ENCODE measurements at regions not wholly inside any gene's neighbourhood (a gene's known extent, or its start where the extent isn't known, plus 50 kb on each side); places are given as distances from the start of the nearest gene placed in this dataset.
"Not testable (repeated sequence)": the region's sequence is repeated elsewhere in the genome, so short reads cannot be mapped to it uniquely, and the experiment has no call there.

DNA sequence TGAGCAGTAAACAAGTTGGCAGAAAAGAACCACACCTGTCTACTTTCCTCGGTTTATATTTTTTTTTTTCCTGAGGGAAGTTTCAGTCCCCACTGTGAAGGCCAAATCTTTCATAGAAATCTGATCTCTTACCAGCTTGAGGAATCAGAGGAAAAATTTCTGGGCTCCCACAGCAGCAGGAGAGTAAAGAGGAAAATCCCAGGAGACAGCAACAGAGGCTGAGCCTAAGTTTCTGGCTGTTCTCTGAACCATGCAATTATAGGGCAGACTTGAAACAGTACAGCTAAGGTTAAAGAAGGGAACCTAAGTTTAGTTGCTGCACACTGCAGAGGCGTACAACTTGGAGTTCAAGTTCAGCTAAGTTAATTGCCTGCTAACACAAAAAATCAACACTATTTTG is 1090.9 kb upstream of the INTU start:
- Mint-ChIP-seq H3K9me3 (no peaks in the 10 kb centered on the region), H3K4me3 (no peak overlapping the region), H3K27ac (no peak overlapping the region), H3K4me1 (no peaks in the 10 kb centered on the region), H3K36me3 (ENCODE audit: low read depth) (no peaks in the 10 kb centered on the region), H3K27me3 (no peaks in the 10 kb centered on the region)
- DNase-seq = no peak
- intact Hi-C loops (cut with micrococcal nuclease) = no loop called here

DNA sequence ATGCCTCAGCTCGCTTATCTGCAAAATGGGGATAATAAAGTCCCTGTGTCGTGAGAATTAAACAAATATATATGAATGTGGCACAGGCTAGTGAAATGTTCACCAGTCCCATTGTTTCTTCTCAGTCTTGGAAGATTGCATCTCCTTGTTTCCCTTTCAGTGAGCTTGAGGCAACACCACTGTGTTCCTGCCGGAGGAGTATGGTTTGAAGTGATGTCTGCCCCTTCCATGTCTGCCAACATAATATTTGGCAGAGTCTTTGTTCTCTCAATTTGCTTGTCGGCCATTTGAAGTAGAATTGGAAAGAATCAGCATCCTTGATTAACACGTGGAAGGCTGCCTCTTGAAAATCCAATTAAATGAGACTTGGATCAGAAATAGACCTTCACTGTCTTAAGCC is 1088.5 kb upstream of the INTU start:
- no peaks in the 10 kb centered on the region for H3K4me1 Mint-ChIP-seq
- intact Hi-C loops (cut with micrococcal nuclease) = no loop called here
- H3K27ac Mint-ChIP-seq = no peak overlapping the region
- no peak overlapping the region for H3K4me3 Mint-ChIP-seq
- H3K9me3 Mint-ChIP-seq = no peaks in the 10 kb centered on the region
- DNase-seq = no peak
- H3K36me3 Mint-ChIP-seq (ENCODE audit: low read depth) = no peaks in the 10 kb centered on the region
- no peaks in the 10 kb centered on the region for H3K27me3 Mint-ChIP-seq

DNA sequence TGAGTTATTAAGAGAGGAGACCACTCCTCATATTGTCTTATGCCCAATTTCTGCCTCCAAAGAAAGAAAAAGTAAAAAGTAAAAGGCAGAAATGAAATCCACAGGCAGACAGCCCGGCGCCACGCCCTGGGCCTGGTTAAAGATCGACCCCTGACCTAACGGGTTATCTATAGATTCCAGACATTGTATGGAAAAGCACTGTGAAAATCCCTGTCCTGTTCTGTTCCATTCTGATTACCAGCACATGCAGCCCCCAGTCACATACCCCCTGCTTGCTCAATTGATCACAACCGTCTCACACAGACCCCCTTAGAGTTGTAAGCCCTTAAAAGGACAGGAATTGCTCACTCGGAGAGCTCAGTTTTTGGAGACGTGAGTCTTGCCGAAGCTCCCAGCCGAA is 1086.6 kb upstream of the INTU start:
- H3K4me1 Mint-ChIP-seq; H3K4me3 Mint-ChIP-seq; H3K27me3 Mint-ChIP-seq; H3K36me3 Mint-ChIP-seq (ENCODE audit: low read depth); H3K27ac Mint-ChIP-seq; H3K9me3 Mint-ChIP-seq; intact Hi-C loops (cut with micrococcal nuclease); DNase-seq: not testable (repeated sequence)

DNA sequence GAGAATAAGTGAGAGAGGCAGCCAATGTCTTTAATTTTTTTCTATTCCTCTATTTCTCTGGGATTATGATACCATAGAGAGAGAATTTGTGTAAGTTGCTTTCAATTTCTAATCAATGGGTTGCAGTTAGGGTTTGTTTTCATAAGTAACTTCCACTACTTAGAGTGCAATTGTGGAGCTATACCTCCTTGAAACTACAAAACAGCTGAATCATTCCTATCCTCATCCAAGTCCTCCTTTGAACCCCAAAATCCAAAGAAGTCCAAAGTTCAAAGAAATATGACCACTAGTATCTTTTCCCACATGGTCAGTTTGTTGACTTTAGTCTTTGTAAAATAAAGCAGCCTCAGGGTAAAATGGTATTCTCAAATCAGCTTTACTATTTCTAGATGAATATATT is 1085.4 kb upstream of the INTU start:
- Mint-ChIP-seq H3K27me3 (no peaks in the 10 kb centered on the region), H3K9me3 (no peaks in the 10 kb centered on the region), H3K27ac (no peak overlapping the region), H3K4me1 (no peaks in the 10 kb centered on the region), H3K36me3 (ENCODE audit: low read depth) (no peaks in the 10 kb centered on the region), H3K4me3 (no peak overlapping the region)
- intact Hi-C loops (cut with micrococcal nuclease) = no loop called here
- no peak for DNase-seq

DNA sequence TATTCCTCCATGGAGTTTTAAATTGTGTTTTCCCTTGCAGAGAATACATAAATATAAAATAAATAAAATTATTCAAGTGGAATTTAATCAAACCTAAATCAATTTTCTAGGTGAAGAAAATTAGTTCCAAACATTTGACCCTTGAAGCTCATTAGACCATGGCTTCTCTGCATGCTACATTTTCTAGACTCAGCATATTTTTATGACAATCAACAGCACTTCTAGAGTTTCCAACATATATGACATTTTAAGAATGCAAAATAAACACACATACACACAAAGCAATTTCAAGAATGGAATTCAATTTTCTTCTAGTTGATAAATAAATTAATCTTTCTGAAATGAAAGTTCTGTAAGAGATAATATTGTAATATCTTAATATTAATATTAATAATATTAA is 1083.9 kb upstream of the INTU start:
- DNase-seq = no peak
- intact Hi-C loops (cut with micrococcal nuclease) = no loop called here
- H3K4me1 Mint-ChIP-seq = no peaks in the 10 kb centered on the region
- no peaks in the 10 kb centered on the region for H3K9me3 Mint-ChIP-seq
- H3K27ac Mint-ChIP-seq = no peak overlapping the region
- no peaks in the 10 kb centered on the region for H3K36me3 Mint-ChIP-seq (ENCODE audit: low read depth)
- H3K4me3 Mint-ChIP-seq = no peak overlapping the region
- no peaks in the 10 kb centered on the region for H3K27me3 Mint-ChIP-seq

DNA sequence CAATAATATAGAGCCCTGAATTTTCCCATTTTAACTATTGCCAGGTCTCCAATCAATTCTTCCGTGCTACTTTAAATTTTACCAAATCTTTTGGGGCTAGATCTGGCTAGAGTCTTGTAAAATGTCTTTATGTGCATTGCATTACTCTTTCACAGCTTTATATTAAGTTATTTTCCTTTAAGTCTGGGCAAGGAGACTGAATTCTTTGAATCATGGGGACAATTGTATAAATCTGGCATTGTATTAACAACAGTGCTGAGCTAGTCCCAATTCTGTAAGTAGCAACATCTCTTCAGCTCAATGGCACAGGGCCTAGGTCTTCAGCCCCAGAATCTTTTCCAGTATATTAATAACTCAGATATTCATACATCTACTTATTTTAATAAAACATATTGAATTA is 1080.4 kb upstream of the INTU start:
- no peak overlapping the region for H3K27ac Mint-ChIP-seq
- no peak overlapping the region for H3K4me3 Mint-ChIP-seq
- no peaks in the 10 kb centered on the region for H3K4me1 Mint-ChIP-seq
- H3K27me3 Mint-ChIP-seq = no peaks in the 10 kb centered on the region
- intact Hi-C loops (cut with micrococcal nuclease) = no loop called here
- no peaks in the 10 kb centered on the region for H3K36me3 Mint-ChIP-seq (ENCODE audit: low read depth)
- DNase-seq = no peak
- peaks cover 10% of the 10 kb centered on the region for H3K9me3 Mint-ChIP-seq

DNA sequence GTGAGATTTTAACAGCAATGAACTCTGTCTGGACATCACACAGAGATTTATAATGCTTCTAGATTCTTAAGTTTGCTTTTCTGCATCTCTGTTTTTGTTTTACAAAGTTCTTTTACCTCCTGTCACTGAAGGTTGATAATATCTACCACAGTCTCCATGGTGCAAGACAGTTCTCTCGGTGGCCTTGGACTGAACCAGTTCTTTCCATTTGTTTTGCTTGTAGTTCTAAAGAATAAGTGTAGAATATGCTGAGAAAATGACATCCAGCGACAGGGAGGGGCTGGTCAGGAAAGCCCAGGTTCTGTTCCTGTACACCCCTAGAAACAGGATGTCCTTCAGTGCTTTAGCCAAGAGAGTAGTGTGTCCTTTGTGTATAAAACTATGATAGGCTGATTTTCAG is 1079.5 kb upstream of the INTU start:
- Mint-ChIP-seq H3K4me3 (no peak overlapping the region), H3K27me3 (no peaks in the 10 kb centered on the region), H3K36me3 (ENCODE audit: low read depth) (no peaks in the 10 kb centered on the region), H3K9me3 (peaks cover 10% of the 10 kb centered on the region), H3K27ac (no peak overlapping the region), H3K4me1 (no peaks in the 10 kb centered on the region)
- intact Hi-C loops (cut with micrococcal nuclease) = no loop called here
- no peak for DNase-seq

DNA sequence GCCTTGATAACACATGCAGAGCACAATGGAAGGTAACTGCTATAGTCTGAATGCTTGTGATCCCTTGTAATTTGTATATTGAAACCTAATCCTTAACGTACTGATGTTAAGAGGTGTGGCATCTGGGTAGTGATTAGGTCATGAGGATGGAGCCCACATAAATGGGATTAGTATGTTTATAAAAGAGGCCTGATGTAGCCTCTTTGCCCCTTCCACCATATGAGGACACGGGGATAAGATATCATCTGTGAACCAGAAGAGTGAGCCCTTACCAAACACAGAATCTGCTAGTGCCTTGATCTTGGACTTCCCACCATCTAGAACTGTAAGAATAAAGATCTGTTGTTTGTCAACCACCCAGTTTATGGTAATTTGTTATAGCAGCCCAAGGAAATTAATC is 1074.2 kb upstream of the INTU start:
- H3K4me3 Mint-ChIP-seq = no peak overlapping the region
- no peaks in the 10 kb centered on the region for H3K4me1 Mint-ChIP-seq
- H3K27ac Mint-ChIP-seq = no peak overlapping the region
- intact Hi-C loops (cut with micrococcal nuclease) = no loop called here
- H3K9me3 Mint-ChIP-seq = peaks cover 14% of the 10 kb centered on the region
- H3K36me3 Mint-ChIP-seq (ENCODE audit: low read depth) = no peaks in the 10 kb centered on the region
- H3K27me3 Mint-ChIP-seq = no peaks in the 10 kb centered on the region
- no peak for DNase-seq

DNA sequence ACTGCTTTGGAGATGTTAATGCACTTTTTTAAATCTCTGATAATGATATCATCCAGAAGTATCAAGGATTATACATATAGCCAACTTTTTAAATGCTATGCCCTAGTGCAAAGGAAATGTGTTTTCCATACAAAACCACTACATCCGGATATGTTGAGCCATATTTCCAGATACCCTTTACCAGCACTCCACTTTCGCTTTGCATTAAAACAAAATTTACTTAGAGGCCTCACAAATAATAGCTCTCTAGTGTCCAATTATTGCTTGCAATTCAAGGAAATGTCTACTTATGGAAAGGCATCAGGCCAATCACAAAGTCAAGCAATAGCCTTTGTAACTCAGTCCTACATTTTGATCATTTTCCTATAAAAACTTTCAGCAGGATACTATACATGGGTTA is 1072.8 kb upstream of the INTU start:
- Mint-ChIP-seq H3K4me1 (no peaks in the 10 kb centered on the region), H3K27me3 (no peaks in the 10 kb centered on the region), H3K27ac (no peak overlapping the region), H3K9me3 (peaks cover 8% of the 10 kb centered on the region), H3K36me3 (ENCODE audit: low read depth) (no peaks in the 10 kb centered on the region), H3K4me3 (no peak overlapping the region)
- intact Hi-C loops (cut with micrococcal nuclease) = no loop called here
- no peak for DNase-seq

DNA sequence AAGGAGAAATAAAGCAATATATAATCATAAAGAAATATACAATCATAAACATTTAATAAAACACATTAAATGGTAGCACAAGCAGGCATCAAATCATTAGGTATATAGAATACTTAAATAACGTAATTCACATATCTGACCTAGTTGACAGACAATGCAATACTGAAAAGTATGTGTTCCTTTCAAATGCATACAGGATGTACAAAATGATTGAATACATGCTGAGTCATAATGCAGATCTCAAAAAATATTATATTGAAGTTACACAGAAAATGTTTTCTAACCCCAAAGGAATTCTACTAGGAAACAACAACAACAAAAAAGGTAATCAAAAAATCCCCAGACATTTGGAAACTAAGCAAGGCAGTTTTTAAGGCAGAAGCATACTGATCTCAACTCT is 1072.0 kb upstream of the INTU start:
- Mint-ChIP-seq H3K36me3 (ENCODE audit: low read depth) (no peaks in the 10 kb centered on the region), H3K4me3 (no peak overlapping the region), H3K27me3 (no peaks in the 10 kb centered on the region), H3K27ac (no peak overlapping the region), H3K9me3 (peaks cover 5% of the 10 kb centered on the region), H3K4me1 (no peaks in the 10 kb centered on the region)
- DNase-seq = no peak
- intact Hi-C loops (cut with micrococcal nuclease) = no loop called here

DNA sequence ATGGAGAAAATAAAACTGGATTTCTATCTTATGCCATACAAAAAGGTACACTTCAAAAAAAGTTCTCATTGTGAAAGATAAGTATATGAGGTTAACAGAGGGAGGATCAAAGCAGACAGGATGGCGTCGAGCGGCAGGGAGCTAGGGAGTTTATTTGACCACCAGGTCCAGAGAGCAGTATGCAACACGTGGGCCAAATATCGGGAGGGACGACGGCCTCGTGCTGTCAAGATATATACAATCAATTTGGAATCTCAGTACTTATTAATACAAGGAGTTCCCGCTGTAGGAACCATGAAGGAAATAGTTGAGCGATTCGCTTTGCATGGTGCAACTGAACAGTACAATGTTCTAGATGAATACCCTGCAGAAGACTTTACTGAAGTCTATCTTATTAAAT is 1069.4 kb upstream of the INTU start:
- H3K27me3 Mint-ChIP-seq = no peaks in the 10 kb centered on the region
- no peak overlapping the region for H3K4me3 Mint-ChIP-seq
- no peak for DNase-seq
- no peak overlapping the region for H3K27ac Mint-ChIP-seq
- intact Hi-C loops (cut with micrococcal nuclease) = no loop called here
- H3K36me3 Mint-ChIP-seq (ENCODE audit: low read depth) = no peaks in the 10 kb centered on the region
- peaks cover 4% of the 10 kb centered on the region for H3K9me3 Mint-ChIP-seq
- no peaks in the 10 kb centered on the region for H3K4me1 Mint-ChIP-seq

DNA sequence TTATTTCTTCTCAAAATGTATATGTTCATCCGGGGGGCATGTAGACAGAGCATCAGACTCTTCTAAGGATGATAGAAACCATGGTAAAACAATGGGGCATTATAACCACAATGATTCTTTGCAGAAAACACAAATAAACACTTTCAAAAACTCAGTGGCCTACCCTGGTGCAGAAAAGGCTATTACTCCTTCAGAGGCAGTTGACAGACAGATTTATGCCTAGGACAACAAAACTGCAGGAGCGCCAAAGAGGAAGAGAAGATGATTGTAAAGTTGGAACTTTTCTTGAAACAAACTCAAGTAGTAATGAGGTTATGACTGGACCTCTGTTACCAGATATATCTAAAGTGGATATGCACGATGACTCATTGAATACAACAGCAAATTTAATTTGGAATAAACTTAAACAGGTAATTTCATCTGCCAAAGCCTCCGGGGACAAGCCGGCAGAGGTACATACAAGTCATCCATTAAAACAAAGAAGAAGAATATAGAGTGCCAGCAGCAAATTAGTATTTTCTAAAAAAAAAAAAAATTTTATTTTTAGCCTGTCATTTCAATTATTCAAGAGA is 1068.4 kb upstream of the INTU start:
- Mint-ChIP-seq H3K36me3 (ENCODE audit: low read depth) (no peaks in the 10 kb centered on the region), H3K4me3 (no peak overlapping the region), H3K27me3 (no peaks in the 10 kb centered on the region), H3K27ac (no peak overlapping the region), H3K9me3 (peaks cover 4% of the 10 kb centered on the region), H3K4me1 (no peaks in the 10 kb centered on the region)
- intact Hi-C loops (cut with micrococcal nuclease) = no loop called here
- DNase-seq = no peak

DNA sequence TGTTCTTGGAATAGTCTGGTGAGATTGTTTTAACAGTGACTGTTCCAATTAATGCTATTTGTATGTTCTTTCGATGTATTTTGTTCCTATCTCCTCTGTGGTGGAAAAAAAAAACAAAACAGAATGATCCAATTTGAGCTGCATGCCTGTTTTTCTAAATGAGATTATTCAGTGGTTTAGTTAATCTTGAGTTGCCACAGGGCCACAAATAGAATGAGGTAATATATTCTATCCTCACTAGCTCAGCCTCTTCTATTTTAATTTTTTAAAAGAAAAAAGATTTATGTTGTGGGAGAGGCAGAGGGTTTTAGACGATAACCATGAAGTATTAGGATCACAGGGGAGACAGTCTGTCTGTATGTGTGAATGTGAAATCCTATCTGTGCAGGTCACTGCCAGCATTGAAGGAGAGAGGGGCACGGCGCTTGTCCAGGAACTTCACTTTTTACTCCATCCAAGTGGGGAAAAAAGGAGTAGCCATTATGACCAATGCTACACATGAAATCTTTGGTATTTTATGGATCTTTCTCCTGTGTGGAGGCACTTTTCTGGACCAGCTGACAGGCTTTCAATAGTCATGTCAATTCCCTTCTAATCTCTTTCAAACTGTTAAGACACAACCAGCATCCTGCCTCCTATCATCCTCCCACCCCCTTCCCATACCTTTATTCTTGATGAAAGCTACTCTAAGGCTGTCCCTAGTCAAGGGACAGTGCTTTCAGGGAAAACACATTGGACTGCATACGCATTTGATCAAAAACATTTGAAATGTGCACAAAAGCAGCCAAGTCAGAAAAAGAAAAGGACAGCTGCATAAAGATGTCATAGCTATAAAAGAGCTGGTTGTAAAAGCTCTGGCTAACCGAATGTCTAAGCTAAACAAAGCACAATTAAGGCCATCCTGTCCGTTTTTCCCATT is 1063.8 kb upstream of the INTU start:
- no peak overlapping the region for H3K27ac Mint-ChIP-seq
- H3K4me1 Mint-ChIP-seq = no peaks in the 10 kb centered on the region
- no peak overlapping the region for H3K4me3 Mint-ChIP-seq
- H3K9me3 Mint-ChIP-seq = no peaks in the 10 kb centered on the region
- no peaks in the 10 kb centered on the region for H3K36me3 Mint-ChIP-seq (ENCODE audit: low read depth)
- no peaks in the 10 kb centered on the region for H3K27me3 Mint-ChIP-seq
- DNase-seq = no peak
- intact Hi-C loops (cut with micrococcal nuclease) = no loop called here

DNA sequence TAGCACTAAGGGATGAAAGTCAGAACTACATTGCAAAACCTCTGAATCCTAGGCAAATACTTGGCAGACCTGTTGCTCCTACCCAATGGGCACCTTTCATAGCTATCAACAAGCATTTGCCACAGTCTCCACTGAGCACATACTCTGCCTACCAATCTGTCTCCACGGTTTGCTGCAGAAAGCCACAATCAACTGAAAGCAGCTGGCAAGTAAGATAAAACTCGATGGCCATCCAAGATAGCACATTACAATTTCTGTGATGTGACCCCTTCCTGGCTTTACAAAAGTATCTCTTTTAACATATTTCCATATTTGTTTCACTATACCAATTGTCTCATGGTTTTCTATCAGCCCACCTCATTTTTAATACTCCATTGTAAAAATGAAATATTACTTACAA is 1060.5 kb upstream of the INTU start:
- no peaks in the 10 kb centered on the region for H3K36me3 Mint-ChIP-seq (ENCODE audit: low read depth)
- DNase-seq = no peak
- intact Hi-C loops (cut with micrococcal nuclease) = no loop called here
- H3K9me3 Mint-ChIP-seq = no peaks in the 10 kb centered on the region
- H3K27ac Mint-ChIP-seq = no peak overlapping the region
- H3K4me3 Mint-ChIP-seq = no peak overlapping the region
- H3K4me1 Mint-ChIP-seq = no peaks in the 10 kb centered on the region
- H3K27me3 Mint-ChIP-seq = no peaks in the 10 kb centered on the region

DNA sequence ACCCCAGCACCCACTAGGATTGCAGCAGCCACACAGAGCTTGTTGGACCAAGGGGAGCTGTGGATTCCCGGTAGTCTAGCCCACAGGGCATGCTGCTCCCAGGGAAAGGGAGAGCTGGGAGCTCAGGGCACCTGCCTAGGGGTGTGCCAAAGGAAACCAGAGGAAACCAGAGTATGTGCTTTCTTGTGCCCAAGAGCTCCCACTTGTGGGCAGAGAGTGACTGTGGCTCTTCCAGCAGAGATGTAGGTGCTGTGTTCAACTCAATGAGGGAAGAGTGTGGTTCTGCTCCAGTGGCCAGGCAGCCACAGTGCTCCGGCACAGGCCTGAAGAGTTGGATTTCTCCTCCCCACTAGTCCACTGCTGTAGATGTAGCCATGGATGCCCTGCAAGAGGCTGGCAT is 1050.0 kb upstream of the INTU start:
- no peak overlapping the region for H3K4me3 Mint-ChIP-seq

More for the DNA sequence above, 1050.0 kb upstream of the INTU start:
- DNase-seq = no peak
- H3K9me3 Mint-ChIP-seq = no peaks in the 10 kb centered on the region
- intact Hi-C loops (cut with micrococcal nuclease) = no loop called here
- no peak overlapping the region for H3K27ac Mint-ChIP-seq
- no peaks in the 10 kb centered on the region for H3K27me3 Mint-ChIP-seq
- no peaks in the 10 kb centered on the region for H3K36me3 Mint-ChIP-seq (ENCODE audit: low read depth)
- H3K4me1 Mint-ChIP-seq = no peaks in the 10 kb centered on the region
